Lower leg skin (tissue), 3 donors: ENCODE measurements at regions not wholly inside any gene's neighbourhood (a gene's known extent, or its start where the extent isn't known, plus 50 kb on each side); places are given as distances from the start of the nearest gene placed in this dataset.

Experiments used
- POLR2A ChIP-seq, 2 donors: fragments of 450-650 bp; IDR thresholded peaks; one replicate each; pipeline ENCODE4 v1.6.1; 2016 to 2017; ENCODE audit warnings: antibody characterized with exemption in 2 of 2, mild to moderate bottlenecking in 1 of 2, moderate library complexity in 1 of 2
- TF ChIP-seq, protein P1 (sequence below), 3 donors: fragments of 450-650 bp; IDR thresholded peaks; one replicate each; pipeline ENCODE4 v1.5.1; 2016; ENCODE audit warnings: antibody characterized with exemption in 3 of 3, mild to moderate bottlenecking in 3 of 3, moderate library complexity in 2 of 3

- no peak for TF ChIP-seq POLR2A (IDR thresholded peaks at IDR 0.05)
- TF ChIP-seq, protein P1, sequence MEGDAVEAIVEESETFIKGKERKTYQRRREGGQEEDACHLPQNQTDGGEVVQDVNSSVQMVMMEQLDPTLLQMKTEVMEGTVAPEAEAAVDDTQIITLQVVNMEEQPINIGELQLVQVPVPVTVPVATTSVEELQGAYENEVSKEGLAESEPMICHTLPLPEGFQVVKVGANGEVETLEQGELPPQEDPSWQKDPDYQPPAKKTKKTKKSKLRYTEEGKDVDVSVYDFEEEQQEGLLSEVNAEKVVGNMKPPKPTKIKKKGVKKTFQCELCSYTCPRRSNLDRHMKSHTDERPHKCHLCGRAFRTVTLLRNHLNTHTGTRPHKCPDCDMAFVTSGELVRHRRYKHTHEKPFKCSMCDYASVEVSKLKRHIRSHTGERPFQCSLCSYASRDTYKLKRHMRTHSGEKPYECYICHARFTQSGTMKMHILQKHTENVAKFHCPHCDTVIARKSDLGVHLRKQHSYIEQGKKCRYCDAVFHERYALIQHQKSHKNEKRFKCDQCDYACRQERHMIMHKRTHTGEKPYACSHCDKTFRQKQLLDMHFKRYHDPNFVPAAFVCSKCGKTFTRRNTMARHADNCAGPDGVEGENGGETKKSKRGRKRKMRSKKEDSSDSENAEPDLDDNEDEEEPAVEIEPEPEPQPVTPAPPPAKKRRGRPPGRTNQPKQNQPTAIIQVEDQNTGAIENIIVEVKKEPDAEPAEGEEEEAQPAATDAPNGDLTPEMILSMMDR (IDR thresholded peaks at IDR 0.05) = no peak
These were observed 54.8 kb upstream of the UQCRFS1 start for GRCh38 chr19:29267701-29268100.
